CD4-positive, alpha-beta T cell treated with Interleukin-4 for 1 hour (primary cell): ENCODE measurements at regions not wholly inside any gene's neighbourhood (a gene's known extent, or its start where the extent isn't known, plus 50 kb on each side); places are given as distances from the start of the nearest gene placed in this dataset.
"Not testable (repeated sequence)": the region's sequence is repeated elsewhere in the genome, so short reads cannot be mapped to it uniquely, and the experiment has no call there.

Experiments
- DNase-seq, 2 donors: peaks; one replicate each; pipeline ENCODE4 v3.0.0-alpha.2; 2020 to 2022

DNA sequence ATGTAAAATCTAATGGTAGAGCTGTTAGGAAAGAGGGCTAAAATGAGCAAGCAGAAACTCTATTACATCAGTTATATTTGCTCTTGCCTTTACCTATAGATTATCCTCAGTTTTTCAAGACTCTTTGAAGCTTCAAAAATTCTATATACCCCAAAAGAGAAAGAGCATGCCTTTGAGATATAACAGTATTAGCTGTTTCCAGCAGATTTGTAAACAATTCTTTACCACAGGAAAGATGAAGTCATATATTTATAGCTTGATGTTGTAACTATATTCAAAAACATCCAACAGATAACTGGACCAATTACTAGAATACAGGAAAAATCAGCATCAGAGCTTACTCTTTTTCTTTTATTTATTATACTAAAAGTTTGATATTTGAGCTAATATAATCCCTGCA is 416.2 kb upstream of the TPK1 start:
- DNase-seq, result no peak

DNA sequence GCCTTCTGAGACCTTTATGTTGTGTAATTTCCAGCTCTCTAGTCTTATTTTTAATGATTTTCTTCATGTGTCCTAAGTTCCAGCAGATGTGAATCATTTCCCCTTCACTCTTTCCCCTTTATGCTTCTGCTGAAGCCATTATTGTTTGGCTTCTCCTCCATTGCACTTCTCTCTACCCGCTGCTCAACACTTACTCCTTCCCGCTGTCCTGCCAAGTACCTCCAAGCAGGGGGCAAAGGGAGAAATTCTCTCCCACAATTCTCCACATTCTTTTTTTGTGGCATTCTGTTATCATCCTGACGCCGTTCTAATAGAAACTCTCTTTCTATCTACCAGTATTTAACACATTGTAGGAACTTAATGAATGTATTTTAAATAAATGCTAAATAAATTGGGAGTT is 388.9 kb upstream of the TPK1 start:
- no peak for DNase-seq

DNA sequence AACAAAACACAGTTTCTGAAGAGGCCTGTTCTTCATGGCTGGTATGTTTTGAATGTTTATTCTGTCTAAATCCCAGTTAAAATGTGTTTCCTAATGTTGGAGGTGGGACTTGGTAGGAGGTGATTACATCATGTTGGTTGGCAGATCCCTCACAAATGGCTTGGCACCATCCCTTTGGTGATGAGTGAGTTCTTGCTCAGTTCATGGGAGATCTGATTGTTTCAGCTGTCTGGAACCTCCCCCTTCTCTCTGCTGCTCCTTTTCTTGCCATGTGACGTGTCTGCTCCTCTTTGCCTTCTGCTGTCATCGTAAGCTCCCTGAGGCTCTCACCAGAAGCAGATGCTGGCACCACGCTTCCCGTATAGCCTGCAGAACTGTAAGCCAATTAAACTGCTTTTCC is 383.6 kb upstream of the TPK1 start:
- DNase-seq, result no peak

DNA sequence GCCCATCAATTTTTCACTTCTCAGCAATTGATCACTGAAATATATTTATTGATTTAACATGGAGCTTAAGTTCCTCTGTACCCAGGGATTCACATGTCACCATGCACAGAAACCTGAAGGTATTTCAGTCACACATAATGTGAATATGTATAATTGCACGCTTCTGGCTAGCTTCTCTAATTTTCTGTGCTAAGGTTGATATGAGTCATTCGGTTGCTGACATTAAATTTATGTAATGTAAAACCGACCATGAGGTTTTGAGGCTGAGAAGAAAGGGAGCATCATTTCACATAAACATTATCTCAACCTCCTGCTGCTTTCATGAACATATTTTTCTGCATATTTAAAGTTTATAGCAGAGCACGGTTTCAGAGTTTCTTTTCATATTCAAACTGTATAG is 381.0 kb upstream of the TPK1 start:
- no peak for DNase-seq

DNA sequence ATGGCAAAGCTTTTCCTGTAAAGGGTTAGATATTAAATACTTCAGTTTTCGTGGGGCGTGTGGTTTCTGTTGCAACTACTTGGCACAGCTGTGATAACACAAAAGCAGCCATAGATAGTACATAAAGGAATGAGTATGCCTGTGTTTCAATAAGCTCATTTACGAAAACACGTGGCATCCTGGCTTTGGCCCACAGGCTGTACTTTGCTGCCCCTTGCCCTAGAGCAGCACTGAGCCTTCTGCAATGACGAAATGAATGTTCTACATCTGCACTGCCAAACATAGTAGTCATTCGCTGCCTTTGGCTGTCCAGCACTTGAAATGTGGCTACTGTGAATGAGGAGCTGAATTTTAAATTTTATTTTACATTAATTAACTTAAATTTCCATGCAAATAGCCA is 376.2 kb upstream of the TPK1 start:
- DNase-seq, result no peak

DNA sequence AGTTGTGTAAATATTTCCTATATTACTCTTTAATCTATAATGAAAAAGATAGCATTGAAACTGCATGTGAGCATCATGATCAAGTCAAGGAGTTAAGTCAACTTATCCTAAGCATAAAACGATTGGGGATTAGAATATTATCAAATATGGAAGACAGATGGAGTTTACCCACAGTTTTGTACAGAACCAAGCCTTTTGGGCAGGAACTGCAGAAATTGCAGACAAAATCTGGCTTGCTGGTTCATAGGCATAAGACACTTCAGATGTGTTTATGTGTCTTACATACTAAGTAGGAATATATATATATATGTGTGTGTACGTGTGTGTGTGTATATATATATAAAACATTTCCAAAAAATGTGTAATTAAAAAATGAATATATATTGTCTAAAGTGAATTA is 375.4 kb upstream of the TPK1 start:
- no peak for DNase-seq

DNA sequence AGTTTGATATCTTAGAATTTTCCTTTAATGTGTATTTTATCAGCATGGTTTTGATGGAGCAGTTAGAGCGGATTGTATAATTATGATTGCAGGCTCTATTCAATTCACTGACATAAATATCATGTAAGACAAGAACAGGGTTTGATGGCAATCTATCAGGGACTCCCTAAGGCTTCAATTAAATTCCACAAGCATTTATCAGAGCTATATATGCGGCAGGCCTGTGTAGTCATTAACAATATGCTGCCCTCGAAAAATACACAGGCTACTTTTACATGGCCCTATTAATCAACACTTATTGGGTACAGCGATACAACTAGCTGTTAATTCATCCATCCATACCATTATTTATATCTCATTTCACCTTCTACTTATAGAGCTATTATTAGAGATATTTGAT is 358.1 kb upstream of the TPK1 start:
- DNase-seq, result no peak

DNA sequence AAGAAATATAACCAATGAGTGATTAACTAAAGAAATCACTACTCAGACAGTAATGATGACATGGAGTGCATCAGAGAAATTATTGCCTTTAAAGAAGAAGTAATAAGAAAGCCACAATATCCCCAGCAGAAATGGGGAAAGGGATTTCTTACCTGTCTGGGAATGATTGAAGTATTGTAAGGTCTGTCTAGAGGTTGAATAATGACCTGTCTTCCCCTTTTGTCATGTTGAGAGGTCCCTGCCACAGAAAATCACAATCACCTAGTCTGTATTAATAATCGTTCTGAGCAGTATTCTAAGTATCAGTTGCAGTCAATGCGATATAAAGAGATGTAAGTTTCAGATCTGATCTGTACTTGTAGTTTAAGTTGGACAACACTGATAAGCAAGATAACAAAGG is 349.1 kb upstream of the TPK1 start:
- DNase-seq, result no peak

DNA sequence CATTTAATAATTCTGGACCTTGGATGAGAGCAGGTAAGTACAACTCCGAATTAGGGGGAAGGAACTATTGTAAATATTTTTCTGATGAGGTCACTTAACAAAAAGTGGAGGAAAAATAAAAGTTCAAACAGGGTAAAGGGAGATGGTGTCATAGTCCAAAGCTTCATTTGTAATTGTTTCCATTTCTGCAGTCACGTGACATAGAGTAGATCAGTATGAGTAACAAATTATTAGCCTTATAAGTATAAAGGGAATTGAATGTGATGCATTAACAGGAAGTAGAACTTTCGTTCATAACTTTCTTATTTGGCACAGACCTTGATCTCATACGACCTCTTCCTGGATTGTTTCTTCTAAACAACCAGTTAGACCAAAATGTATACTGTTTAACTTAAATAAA is 347.2 kb upstream of the TPK1 start:
- DNase-seq, result no peak

DNA sequence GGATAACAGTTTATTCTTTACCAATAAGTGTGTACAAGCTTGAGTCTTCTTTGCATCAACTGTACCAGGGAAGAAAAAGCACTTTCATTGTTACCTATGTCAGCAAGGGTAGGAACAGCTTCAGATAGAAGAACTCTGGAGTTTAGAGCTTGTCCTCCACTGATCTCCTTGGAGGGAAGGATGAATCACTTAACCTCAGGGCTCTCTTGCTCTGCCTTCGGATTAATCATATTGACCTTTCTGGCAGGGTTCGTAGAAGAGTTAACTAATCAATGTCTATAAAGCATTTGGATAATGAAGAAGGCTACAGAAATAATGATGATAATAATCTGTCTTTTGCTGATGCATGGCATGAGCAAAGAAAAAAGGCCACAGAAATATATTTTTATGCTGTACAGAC is 339.5 kb upstream of the TPK1 start:
- no peak for DNase-seq

DNA sequence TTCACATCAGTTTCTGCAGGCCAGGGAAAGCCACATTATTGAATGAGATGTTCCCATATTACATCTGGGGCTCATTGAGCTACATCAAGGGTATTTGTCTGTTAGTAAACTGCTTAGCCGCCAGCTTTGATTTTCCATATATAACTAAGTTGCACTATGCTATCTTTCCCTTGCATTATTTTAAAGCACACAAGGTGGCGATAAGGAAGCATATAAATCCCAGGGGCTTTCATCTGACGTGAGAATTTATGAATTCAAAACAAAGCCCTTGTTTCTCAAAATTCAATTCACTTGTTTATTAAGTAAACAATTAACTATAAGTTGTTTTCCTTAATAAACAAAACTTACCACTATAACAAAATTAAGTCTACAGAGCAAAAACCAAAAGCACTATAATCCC is 334.1 kb upstream of the TPK1 start:
- DNase-seq, result no peak

DNA sequence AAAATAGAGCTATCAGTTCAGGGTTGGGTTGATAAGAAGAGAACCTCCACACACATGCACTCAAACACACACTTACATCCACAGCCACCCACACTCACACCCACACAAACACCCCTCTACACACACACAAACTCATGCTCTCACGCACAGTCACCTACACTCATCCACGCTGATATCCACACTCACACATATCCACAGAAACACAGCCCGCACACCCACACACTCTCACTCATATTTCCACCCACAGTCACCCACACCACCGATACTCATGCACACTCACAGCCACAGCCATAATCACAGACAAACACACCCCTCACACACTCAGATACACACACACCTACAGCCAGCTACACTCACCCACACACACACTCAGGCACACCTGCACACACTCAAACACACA is 333.0 kb upstream of the TPK1 start:
- no peak for DNase-seq

DNA sequence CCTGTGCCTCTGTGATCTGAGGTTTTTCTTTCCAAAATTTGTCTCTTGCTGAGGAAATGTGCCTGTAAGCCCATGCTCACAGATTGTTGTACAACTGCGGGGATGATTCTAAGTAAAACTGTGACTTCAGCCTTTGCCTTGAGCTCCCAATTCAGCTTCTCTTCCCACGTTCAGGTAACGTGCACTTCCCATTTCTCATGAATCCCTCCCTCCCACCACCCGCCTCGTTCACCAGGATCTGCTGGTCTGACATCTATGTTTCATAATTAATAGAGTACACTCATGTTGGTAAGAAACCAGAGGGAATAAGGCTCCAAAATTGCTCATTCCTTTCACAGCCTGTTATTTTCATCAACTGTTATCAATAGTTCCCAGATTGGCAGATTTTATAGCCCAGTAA is 332.6 kb upstream of the TPK1 start:
- DNase-seq, result no peak

DNA sequence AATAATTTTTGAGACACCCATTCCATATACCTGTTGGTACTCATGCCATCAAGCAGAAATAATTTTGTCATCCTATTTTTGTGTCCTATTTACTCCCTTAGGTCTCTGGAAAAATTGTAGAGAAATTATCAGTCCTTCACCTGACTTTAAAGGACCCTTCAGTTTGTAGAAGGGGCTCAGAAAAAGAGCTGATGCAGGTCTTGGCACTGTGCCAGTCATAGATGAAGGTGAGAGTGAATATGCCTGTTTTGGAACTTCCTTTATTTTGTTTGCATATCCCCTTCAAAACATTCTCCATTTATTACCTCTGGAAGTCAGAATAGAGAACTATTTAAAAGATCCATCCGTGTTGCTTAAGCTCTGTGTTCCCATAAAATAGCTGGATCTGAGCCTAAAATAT is 321.0 kb upstream of the TPK1 start:
- no peak for DNase-seq

DNA sequence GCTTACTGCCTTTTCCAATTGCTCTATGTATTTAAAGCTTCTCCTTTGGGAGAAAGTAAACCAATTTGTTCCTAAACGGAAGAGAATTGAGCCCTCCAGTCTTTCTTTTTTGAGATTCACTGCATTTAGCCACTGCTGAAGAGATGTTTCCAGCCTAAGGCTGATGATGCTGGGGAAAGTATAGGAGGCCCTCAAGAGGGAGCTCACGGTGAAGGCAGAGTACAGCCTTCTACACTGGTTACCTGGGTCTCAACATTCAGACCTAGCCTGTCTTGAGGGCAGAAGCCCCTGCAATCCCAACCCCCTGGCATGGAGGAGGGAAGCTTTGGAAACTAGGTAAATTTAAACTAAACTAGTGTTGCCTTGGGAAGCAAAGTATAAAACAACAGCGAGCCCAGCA is 316.7 kb upstream of the TPK1 start:
- no peak for DNase-seq

DNA sequence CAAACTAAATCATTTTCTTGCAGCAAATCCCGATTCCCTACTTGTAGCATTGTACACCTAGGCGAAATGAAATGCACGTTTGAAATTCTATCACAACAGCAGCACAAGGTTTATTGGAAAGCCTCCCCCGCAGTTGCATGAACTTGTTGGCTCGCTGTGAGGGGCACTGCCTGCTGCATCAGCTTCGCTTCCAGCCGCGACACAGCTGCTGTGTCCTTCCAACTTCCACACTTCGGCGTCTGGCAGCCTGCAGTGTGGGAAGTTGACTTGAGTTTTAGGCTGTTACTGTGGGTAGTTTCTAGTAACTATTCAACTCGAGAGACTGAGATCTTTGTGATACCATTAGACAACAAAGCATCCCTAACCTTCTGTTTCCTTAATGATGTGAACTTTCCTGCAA is 315.8 kb upstream of the TPK1 start:
- DNase-seq, result no peak

DNA sequence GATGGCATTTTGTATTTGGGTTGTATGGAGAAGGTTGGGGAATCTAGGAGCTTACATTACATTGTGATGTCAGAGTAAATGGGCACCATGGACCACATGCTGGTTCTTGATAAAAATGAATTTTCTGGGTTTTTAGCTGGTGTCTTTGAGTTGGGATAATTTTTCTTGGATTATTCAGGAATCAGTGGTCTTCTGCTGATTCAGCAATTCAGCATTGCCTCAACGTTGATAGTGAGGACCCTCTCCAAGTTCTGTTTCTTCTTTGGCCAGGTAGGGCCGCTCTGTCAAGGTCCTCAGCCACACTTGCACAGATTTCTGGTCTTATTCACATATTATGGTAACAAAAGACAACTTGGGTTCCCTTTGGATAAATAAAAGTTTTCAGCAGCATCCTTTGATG is 312.0 kb upstream of the TPK1 start:
- DNase-seq, result no peak

DNA sequence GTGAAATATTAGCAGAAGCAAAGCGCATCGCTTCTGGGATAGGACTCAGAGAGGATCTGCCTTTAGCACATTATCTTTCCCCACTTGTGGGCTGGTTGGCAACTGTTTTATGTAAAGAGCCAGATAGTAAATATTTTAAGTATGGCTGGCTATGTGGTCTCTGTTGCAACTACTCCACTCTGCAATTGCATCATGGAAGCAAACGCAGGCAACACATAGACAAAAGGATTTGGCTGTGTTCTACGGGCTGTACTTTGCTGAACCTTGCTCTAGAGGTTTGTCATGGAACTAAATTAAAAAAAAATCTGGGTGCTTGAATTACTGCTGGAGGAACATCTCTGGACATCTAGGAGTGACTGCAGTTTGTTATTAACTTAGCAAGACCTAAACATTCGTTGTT is 307.8 kb upstream of the TPK1 start:
- DNase-seq, result no peak

DNA sequence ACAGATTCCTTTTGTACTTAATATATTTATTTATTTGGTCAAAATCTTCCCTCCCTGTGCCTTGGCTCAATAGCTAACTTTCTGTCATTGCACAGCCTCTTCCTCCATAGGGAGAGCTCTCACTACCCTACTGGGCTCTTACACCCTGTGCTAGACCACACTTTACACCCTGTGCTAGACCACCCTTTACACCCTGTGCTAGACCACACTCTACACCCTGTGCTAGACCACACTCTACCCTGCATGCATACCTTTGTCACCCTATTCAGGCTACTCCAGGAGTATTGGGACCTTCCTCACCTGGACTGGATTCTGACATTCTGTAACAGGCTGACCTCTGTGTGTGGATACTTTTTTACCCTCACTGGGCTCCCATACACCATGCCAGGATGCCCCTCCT is 298.5 kb upstream of the TPK1 start:
- DNase-seq, result no peak

DNA sequence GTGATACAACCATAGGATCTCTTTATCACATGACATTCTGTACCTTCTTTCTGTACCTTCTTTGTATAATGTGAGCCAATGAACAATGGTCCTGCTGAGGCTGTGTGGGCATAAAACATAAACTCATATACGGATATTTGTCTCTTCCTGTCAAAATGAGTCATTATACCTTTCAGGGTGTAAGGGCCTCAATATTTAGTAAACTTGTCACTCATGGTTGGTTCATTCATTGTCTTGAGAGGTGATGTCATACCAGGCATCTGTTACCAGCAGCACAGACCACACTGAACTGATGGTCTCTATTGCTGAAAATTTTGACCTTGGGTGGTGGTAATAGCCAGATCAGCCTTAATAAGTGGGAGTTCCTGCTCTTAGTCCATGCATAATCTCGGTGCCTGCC is 287.6 kb upstream of the TPK1 start:
- no peak for DNase-seq

DNA sequence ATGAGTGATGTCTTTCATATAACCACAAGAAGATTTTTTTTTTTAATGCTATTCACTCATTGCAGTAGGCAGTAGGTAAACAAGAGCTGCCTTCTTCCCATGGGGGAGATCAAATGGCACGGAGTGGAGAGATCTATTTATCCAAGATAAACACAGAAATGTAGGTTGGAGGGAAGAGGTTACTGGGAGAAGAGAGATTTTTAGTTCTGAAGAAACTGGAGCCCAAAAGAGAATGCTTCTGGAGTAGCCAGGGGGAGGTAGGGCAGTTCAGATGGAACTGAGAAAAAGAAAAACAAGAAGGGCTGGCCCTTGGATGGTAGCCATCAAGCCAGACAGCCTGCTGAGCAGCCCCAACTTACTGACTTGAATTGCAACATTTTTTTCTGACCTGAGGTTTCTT is 270.1 kb upstream of the TPK1 start:
- no peak for DNase-seq

DNA sequence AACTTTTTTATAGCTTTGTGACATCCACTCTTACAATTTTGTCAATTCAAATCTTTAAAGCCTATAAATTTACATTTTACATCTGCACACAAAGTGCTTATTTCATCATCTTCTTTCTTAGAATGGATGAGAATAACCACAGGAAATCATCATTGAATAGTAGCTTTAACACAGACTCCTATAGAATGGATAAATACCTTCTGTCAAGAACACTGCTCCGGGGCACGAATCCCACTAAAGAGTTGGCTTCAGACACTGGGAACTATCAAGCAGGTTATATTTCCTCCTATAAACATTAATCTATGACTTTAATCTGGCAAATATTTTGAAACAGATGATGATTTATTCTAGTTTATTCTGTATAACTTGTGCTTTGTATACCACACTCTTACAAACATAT is 269.7 kb upstream of the TPK1 start:
- no peak for DNase-seq

DNA sequence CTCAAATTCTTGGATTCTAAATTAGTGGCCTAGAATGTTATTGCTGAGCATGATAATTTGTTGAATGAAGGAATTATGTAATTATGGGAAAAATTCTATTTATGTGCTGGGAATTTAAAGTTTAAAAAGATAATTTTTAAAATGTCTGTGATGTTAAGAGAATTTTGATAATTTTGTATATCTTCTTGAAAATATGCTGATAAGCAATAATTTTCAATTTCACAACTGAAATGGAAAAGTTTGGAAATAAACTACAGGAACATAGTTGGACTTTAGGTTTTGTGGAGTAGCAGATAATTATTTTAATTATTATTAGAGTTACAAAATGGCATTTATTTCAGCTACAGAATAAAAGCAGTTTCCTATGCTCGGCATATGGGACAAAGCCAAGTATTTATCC is 268.5 kb upstream of the TPK1 start:
- no peak for DNase-seq

DNA sequence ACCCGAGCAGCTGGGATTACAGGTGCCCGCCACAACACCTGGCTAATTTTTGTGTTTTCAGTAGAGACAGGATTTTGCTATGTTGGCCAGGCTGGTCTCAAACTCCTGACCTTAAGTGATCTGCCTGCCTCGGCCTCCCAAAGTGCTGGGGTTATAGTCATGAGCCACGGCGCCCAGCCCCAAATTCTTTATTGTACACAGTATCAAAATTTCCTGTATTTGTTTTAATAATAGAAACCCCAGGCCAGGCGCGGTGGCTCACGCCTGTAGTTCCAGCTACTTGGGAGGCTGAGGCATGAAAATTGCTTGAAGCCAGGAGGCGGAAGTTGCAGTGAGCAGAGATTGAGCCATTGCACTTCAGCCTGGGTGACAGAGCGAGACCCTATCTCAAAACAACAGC is 266.3 kb upstream of the TPK1 start:
- not testable (repeated sequence) for DNase-seq

DNA sequence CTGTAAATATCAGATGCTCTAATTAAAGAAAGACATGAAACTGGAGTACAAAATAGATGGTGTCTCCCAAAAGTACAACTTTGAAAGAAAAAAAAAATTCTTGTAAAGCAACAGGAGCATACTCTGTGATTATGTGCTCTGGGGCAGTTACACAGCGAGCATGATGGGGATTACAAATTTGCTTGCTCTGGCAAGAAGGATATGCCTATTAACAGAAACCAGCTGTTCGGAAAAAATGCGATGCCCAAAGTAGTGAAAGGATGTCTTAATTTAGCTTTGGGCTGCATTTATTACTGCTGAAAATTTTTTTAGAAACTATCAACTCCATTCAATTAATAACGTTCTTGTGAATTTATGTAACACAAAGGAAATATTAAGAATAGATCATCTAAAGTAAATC is 256.9 kb upstream of the TPK1 start:
- no peak for DNase-seq

DNA sequence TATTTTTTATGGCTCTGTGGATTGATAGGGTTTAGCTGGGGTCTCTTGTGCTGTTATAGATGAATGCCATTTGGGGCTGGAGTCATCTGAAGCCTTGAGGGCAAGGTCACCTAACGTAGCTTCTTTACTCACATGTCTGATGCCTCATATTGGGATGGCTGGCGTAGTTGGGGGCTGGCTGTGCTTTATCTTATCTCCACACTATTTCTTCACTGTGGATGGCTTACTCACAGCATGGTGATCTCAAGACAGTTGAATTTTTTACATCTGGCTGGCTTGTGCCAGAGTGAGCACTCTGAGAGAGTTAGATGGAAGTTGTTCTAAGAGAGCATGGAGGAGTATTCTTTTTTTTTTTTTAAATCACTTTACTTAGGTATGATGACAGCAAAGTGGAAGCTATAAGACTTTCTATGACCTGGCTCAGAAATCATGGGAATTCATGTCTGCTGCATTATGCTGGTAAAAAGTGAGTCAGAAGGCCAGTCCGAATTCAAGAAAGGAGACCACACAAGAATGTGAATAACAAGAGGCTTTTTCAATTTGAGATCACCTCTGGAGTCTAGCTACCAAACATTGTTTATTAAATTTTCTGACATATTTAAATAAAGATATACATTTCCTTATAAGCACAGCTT is 252.4 kb upstream of the TPK1 start:
- no peak for DNase-seq
